ENCODE measurements at regions not wholly inside any gene's neighbourhood (a gene's known extent, or its start where the extent isn't known, plus 50 kb on each side); places are given as distances from the start of the nearest gene placed in this dataset.

DNA sequence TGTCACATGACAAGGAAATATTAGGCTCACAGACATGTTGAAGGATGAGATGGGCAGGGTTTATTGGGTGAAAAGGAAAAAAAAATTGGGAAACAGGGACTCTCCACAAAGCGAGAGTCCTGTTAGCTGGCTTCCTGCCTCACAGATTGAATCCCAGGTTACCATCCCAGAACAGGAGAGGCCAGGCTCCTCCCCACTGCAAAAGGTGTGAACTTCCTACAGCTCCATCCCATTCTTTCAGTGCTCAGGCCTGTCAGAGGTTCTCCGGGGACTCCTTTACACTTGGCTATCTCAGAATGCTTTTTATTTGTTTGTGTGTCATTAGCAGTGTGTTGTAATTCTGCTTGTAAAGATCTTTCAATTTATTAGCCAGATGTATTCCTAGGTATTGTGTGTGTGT lies 115.1 kb downstream of the ADTRP start:
- no peaks in the 10 kb centered on the region for H3K27me3 ChIP-seq (ENCODE audit: control insufficient read depth, insufficient read depth, low read length, poor library complexity, severe bottlenecking)
- TF ChIP-seq, protein P1, sequence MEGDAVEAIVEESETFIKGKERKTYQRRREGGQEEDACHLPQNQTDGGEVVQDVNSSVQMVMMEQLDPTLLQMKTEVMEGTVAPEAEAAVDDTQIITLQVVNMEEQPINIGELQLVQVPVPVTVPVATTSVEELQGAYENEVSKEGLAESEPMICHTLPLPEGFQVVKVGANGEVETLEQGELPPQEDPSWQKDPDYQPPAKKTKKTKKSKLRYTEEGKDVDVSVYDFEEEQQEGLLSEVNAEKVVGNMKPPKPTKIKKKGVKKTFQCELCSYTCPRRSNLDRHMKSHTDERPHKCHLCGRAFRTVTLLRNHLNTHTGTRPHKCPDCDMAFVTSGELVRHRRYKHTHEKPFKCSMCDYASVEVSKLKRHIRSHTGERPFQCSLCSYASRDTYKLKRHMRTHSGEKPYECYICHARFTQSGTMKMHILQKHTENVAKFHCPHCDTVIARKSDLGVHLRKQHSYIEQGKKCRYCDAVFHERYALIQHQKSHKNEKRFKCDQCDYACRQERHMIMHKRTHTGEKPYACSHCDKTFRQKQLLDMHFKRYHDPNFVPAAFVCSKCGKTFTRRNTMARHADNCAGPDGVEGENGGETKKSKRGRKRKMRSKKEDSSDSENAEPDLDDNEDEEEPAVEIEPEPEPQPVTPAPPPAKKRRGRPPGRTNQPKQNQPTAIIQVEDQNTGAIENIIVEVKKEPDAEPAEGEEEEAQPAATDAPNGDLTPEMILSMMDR (conservative IDR thresholded peaks at IDR 0.05) = no peak
- H3K4me1 ChIP-seq (ENCODE audit: control insufficient read depth, insufficient read depth, low read length) = no peaks in the 10 kb centered on the region
- Mint-ChIP-seq H3K4me3 (no peak overlapping the region), H3K36me3 (ENCODE audit: low read depth) (no peaks in the 10 kb centered on the region), H3K4me1 (no peaks in the 10 kb centered on the region), H3K27ac (no peak overlapping the region), H3K9me3 (peaks cover 7% of the 10 kb centered on the region), H3K27me3 (ENCODE audit: insufficient read depth) (peaks cover 2% of the 10 kb centered on the region)
- 63% methylated on average over 2 of the region's 2 CpGs; no CpG with 5 or more reads in 1 of the 2 experiments for WGBS, 2 experiments (ENCODE audit: insufficient coverage in 1 of 2, insufficient read length in 1 of 2)
- no peak overlapping the region for H3K4me3 ChIP-seq (ENCODE audit: low read length)
- H3K36me3 ChIP-seq (ENCODE audit: control insufficient read depth, insufficient read depth, low read length) = no peaks in the 10 kb centered on the region
- H3K9ac ChIP-seq (ENCODE audit: extremely low read depth, low read length, poor library complexity, severe bottlenecking) = no peak overlapping the region
- peaks cover 8% of the 10 kb centered on the region for H3K9me3 ChIP-seq (ENCODE audit: control insufficient read depth, low read length)
- peak; percentile 54 for DNase-seq
- no peak overlapping the region for H3K27ac ChIP-seq (ENCODE audit: low read depth, low read length)
